ENCODE measurements at regions not wholly inside any gene's neighbourhood (a gene's known extent, or its start where the extent isn't known, plus 50 kb on each side); places are given as distances from the start of the nearest gene placed in this dataset.

DNA sequence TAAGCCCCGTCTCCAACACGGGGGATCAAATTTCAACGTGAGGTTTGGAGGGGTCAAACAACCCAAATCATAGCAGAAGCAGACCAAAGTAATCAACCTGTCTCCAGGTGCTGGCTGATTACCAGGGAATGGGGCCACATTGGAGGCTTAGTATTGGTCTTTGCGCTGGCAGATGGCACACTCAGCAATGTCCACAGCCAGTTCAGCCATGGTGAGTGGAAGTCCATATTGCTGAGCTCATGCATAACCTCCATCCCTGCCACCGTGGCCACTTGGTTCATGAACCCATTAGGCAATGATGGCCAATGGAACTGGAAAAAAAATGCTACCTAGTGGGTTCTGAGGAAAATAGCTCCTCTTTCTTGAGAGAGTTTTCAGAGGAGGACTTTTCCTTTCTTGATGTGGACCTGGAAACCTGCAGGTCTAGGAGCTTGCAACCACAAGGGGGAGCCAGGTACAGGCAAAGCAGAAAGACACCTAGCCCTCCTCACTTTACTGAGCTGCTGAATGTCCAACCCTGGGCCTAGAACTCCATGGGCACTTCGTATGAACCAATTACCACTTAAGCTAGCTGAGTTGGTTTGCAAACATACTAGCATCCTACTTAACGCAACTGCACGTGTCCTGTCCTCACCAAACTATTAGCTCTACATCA lies 128.0 kb upstream of the GYPC start:
- peak; percentile 33 to 45 (median 43) for DNase-seq (ENCODE audit: low read depth in 3 of 3, low spot score in 1 of 3)

DNA sequence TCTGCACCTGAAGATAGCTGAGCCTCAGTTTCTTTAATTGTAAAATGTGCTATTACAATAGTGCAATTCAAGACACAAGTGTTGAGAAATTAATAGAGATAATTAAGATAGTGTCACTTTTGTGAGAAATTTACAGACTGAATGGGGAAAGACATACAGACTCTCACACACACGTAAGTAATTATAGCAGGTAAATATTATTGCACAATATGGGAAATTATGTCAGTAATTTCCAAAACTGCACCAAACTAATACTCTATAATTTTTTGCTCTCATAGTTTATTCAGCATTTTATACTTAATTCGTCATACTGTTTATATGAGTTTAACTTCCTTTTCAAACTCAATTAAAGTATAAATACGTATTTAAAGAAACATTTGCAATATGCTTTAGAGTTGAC lies 124.9 kb upstream of the GYPC start:
- no peak for DNase-seq (ENCODE audit: low read depth in 3 of 3, low spot score in 1 of 3)

DNA sequence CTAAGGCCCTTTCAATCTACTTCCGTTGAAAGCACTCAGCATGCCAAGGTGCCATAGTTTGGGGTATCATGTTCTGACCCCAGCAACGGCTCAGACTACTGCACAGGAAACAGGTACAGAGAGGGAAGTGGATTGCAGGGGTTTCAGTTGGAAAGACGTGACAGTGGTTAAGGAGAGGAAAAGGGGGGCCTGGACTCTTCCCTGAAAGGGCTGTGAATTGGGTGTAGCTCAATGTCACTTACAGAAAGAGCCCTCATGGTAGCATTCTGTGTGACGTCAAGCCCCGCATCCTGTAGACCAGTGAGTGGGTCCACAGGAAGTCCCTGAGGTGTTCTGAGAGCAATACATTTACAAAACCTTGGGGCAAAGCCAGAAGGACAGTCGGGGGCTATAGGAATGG lies 121.5 kb upstream of the GYPC start:
- no peak for DNase-seq (ENCODE audit: low read depth in 3 of 3, low spot score in 1 of 3)

DNA sequence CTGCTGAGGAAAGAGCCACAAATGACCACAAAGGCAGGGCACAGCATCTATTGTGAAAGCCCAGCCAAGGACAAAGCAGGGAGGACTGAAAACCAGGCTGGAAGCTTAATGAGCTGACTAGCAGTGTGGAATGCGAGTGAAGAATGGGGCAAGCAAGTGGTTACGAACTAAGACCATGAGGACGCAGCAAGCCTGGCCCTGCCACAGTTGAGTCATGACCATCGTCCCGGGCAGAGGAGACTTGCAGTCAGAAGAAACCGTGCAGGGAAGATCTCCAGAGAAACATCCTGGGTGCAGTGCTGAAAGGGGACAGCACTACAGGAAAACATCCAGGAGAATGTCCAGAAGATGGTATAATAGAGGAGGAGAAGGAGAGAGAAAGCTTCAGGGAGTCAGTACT lies 120.5 kb upstream of the GYPC start:
- DNase-seq (ENCODE audit: low read depth in 3 of 3, low spot score in 1 of 3), result no peak

DNA sequence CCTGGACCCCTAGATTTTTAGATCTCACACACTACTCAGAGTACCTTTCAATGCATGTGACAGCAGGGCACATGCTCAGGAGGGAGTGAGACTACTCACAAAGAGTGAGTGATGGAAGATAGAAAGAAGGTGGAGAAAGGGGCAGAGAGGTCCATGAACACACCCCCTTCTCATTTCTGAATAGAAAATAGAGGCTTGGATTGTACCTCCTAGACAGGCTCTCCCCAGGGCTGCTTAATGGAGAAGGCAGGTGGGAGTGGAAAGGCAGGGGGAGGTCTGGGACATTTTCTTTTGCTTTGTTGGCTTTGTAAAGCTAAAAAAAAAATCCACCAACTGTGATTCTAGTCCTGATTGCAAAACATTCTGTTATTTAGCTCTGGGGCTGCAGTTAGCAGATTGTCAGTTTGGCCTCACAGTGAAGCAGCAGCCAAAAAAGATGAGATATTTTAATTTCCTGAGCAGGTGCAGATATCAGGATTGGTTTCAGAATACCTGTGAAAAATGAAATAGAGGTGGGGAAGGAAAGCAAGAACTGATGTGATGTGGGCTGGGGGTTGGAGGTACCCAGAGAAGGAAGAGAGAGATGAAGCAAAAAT lies 119.3 kb upstream of the GYPC start:
- no peak for DNase-seq (ENCODE audit: low read depth in 3 of 3, low spot score in 1 of 3)

DNA sequence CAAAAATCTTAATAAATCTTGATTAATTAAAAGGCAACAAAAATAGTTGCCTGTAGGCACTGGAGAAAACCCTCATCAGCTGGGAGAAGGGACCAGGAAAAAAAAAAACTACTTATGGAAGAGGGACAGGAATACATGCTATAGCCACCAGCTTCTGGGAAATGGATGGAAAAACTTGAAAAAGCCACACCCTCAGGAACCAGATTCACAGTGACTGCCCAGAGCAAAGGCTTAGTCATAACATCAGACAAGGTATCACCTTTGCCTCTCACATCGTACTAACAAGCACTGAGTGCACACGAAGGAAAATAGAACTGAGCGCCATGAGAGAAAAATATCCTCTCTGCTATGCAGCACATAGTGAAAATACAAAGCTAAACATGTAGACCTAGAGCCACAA lies 116.9 kb upstream of the GYPC start:
- DNase-seq (ENCODE audit: low read depth in 3 of 3, low spot score in 1 of 3), result no peak

DNA sequence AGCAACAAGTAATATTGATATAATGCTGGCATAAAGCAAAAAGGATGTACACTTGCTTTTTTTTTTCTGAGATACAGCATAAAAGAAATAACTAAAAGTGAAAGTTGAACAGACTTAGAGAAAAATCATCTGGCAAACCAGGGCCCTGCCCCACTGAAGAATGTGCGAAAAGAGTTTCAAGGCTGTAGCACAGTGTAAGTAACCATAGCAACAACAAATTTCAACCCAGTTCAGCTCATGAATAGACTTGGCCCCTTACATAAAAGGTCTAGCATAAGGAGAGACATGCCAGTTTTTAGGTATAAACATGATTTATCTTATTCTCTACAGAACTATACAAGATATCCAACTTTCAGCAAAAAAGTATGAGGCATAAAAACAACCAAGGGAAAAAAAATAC lies 113.7 kb upstream of the GYPC start:
- DNase-seq (ENCODE audit: low read depth in 3 of 3, low spot score in 1 of 3), result no peak

DNA sequence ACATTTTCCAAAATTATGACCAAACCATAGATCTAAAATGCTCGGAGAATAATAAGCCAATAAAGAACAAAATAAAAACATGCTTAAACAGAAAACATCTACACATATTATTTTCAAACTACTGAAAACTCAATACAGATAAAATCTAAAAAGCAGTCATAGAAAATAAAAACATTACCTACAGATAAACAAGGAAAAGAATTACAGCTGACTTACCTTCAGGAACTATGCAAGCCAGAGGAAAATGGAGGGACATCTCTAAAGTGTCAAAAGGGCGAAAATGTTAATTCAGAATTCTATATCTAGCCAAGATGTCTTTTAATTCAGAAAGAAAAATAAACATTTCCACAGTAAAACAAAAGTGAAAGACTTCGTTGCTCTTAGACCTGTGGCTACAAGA lies 112.9 kb upstream of the GYPC start:
- DNase-seq (ENCODE audit: low read depth in 3 of 3, low spot score in 1 of 3), result no peak

DNA sequence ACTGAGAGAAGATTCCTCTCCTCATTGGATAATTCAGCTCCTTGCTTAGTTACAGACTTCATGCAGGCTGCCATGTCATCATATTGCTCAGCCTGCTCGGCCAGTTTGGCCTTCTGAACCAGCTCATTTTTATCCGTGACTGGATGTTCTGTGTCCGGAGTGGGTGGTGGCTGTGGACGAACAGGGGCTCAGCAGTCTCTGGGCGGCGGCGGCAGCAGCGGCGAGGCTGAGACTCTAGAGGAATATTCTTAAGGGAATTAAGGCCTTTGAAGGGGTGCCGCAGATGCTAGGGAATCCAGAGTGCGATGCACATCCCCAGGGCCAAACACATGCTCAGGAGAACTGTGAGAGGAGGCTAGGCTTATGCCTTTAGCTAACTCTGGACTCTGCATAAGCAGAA lies 97.9 kb upstream of the GYPC start:
- no peak for DNase-seq (ENCODE audit: low read depth in 3 of 3, low spot score in 1 of 3)

DNA sequence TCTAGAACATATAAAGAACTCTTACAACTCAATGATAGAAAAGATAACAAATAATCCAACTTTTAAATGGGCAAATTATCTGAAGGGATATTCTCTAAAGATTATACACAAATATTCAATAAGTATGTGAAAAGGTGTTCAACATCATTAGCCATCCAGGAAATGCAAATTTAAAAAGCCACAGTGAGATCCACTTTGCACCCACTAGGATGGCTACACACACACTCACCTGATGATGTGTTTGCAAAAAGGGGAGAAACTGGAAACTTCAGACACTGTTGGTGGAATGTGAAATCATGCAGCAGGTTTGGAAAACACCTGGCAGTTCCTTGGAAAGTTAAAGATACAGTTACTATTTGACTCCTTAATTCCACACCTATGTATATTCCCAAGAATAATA lies 87.2 kb upstream of the GYPC start:
- no peak for DNase-seq (ENCODE audit: low read depth in 3 of 3, low spot score in 1 of 3)

DNA sequence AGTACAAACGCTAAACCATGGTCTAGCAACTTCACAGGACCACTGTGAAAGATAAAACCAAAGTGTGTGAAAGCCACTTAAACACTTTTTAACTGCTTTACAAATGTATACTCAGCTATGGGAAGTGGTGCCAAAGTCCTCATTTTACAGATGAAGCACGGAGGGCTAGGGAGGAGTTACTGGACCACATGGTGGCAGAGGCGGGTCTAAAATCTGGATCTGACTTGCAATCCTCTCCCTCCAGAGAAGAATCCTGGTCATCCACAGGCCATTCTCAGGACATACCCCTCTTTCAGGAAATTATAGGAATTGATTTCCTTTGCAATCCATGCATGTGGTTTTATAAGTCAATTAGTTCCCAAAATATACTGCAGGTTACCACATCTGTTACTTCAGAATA lies 84.6 kb upstream of the GYPC start:
- no peak for DNase-seq (ENCODE audit: low read depth in 3 of 3, low spot score in 1 of 3)

DNA sequence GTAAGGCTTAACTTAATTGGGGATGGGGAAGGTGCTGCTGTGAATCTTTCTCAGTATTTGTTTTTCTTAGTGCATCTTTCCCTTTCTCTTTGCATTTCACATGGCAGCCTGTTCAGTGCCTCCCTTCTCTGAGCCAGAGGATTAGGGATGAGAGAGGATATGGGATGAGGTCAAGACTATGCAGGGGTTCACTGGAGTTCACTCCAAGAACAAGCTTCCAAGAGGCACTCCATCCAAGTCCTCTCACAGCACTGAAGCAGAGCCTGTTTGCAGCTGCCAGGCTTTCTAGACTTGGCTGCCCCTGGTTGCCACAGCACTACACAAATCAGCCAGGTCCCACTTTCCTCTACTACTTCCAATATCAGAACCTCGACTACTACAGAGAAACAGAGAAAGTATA lies 80.3 kb upstream of the GYPC start:
- DNase-seq (ENCODE audit: low read depth in 3 of 3, low spot score in 1 of 3), result no peak

DNA sequence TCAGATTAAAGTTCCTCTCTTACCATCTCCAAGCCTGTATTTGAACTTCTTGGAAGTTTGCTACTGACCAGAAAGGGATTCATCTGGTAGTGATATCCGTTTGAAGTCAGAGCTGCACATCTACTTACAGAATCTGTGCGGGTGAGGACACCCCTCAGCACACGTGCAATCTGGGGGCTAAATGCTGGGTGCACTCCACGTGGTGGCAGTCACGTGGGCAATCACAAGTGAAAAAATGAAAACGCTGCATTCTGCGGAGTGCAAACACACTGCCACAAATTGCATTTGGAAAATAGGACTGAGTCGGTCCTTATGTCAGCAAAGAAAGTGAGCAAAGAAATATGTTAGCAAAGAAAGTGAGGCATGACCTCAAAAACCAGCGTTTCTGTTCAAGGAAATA lies 76.1 kb upstream of the GYPC start:
- DNase-seq (ENCODE audit: low read depth in 3 of 3, low spot score in 1 of 3), result no peak

DNA sequence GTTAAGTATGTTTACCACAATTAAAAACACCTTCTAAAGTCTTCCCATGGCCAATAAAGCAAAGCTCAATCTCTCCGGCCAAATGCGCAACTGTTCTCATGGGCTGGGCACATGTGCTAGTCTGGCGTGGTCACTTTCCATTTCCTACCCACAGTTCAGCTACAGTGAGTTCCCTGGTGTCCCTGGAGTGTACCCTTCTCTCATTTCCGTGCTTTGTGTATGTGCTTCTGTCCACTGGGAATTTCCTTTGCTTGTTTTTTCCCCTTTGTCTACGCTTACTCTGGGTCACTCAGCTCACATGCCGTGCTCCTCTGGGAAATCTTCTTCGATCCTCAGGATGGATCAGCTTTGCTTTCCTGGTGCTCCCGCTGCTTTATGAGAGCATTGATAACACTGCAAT lies 69.6 kb upstream of the GYPC start:
- no peak for DNase-seq (ENCODE audit: low read depth in 3 of 3, low spot score in 1 of 3)

DNA sequence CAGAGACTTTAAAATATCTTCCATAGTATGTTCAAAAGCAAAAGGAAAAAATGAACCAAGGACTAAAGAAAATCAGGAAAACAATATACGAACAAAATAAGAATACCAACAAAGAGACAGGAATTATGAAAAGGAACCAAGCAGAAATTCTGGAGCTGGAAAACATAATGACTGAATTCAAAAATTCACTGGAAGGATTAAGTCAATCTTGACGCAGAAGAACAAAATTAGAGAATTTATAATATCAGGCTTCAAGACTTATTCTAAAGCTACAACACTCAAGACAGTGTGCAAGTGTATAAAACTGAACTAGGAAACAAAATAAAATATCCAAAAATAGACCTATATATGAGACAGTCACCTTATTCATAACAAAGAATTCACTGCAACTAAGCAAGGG lies 56.9 kb upstream of the GYPC start:
- DNase-seq (ENCODE audit: low read depth in 3 of 3, low spot score in 1 of 3), result no peak

DNA sequence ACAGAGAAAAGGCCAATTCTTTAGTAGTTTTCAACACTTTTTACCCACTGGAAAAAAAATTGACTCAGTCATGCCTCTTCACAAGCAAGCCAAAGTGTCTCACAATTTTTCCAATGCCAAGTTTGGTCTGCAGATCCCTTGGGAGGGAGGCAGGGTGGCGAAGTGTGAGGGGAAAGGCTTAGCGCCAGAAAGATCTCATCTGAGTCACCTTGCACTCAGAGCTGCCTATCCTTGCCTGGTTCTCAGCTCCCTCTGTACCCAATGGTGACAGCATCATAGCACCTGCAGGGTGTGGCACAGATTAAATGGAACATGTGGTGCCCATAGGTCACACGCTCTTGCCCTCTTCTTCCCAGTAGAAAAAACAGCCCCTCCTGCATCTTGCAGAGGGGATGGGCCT lies 55.2 kb upstream of the GYPC start:
- DNase-seq (ENCODE audit: low read depth in 3 of 3, low spot score in 1 of 3), result no peak

DNA sequence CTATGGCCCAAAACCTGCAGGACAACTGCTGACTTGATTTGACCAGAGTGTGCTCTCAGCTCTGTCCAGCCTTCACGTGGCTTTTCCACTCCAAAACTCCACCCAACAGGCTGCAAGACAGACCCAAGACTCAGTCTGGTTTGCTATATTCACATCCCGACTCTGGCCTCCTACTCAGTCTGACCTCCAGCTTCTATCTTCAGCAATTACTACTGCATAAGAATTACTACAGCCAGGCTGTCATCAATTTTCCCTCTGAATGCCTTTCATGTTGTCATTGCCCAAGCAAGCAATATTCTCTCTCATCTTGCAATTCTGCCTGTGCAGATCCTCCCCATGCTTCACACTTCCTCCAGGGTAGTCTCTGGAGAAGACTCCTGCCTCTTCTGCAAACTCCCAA lies 53.6 kb upstream of the GYPC start:
- DNase-seq (ENCODE audit: low read depth in 3 of 3, low spot score in 1 of 3), result no peak
